ENCODE measurements at regions not wholly inside any gene's neighbourhood (a gene's known extent, or its start where the extent isn't known, plus 50 kb on each side); places are given as distances from the start of the nearest gene placed in this dataset.

- H3K4me3 ChIP-seq (ENCODE audit: low read depth, poor library complexity, severe bottlenecking), result no peak overlapping the region
- WGBS, 2 donors, result 64 to 65% methylated on average over 6 of the region's 6 CpGs
- no peak for DNase-seq (ENCODE audit: low spot score in 2 of 2)
- no peak for TF ChIP-seq POLR2A (IDR thresholded peaks at IDR 0.05)
- TF ChIP-seq, protein P1, sequence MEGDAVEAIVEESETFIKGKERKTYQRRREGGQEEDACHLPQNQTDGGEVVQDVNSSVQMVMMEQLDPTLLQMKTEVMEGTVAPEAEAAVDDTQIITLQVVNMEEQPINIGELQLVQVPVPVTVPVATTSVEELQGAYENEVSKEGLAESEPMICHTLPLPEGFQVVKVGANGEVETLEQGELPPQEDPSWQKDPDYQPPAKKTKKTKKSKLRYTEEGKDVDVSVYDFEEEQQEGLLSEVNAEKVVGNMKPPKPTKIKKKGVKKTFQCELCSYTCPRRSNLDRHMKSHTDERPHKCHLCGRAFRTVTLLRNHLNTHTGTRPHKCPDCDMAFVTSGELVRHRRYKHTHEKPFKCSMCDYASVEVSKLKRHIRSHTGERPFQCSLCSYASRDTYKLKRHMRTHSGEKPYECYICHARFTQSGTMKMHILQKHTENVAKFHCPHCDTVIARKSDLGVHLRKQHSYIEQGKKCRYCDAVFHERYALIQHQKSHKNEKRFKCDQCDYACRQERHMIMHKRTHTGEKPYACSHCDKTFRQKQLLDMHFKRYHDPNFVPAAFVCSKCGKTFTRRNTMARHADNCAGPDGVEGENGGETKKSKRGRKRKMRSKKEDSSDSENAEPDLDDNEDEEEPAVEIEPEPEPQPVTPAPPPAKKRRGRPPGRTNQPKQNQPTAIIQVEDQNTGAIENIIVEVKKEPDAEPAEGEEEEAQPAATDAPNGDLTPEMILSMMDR (IDR thresholded peaks at IDR 0.05), result no peak
- intact Hi-C loops (cut with DNase I; ENCODE audit: low total_unique reads), result no loop called here
These were observed 60.2 kb upstream of the VPREB1 start for GRCh38 chr22:22184277-22184807.

- no peak for DNase-seq (ENCODE audit: low spot score in 2 of 2)
- TF ChIP-seq, protein P1 (IDR thresholded peaks at IDR 0.05), result no peak
- no peak for TF ChIP-seq POLR2A (IDR thresholded peaks at IDR 0.05)
- no peak overlapping the region for H3K4me3 ChIP-seq (ENCODE audit: low read depth, poor library complexity, severe bottlenecking)
- intact Hi-C loops (cut with DNase I; ENCODE audit: low total_unique reads), result no loop called here
These were observed 61.7 kb upstream of the VPREB1 start for GRCh38 chr22:22182990-22183264.

DNA sequence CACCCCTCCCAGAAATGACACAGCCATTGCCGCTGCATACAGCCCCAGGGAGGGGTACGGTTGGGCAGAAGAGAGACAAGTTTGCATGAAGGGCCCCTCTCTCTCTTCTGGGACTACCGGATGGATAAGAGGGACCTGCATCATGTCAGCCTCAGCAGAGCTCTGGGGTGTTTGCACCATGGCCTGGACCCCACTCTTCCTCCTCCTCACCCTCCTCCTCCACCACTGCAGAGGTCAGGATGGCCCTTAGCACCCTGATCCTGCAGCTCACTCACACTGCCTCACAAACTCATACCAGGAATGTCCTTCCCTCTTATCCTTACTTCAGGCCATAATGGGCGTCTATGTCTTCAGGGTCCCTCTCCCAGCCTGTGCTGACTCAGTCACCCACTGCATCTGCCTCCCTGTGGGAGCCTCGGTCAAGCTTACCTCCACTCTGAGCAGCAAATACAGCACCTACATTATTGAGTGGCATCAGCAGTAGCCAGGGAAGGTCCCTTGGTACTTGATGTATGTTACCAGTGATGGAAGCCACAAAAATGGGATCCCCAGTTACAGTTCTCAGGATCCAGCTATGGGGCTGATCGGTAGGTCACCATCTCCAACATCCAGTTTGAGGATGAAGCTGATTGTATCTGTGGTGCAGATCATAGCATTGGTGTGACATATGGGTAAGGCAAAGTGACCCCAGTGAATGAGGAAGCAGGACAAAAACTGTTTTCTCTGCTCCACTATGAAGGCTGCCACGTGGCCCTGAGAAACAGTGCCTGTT lies 62.2 kb upstream of the VPREB1 start:
- no peak for TF ChIP-seq POLR2A (IDR thresholded peaks at IDR 0.05)
- TF ChIP-seq, protein P1 (IDR thresholded peaks at IDR 0.05), result no peak
- intact Hi-C loops (cut with DNase I; ENCODE audit: low total_unique reads), result no loop called here
- no peak for DNase-seq (ENCODE audit: low spot score in 2 of 2)
- WGBS, 2 donors, result 78 to 81% methylated on average over 7 of the region's 7 CpGs
- no peak overlapping the region for H3K4me3 ChIP-seq (ENCODE audit: low read depth, poor library complexity, severe bottlenecking)

- intact Hi-C loops (cut with DNase I; ENCODE audit: low total_unique reads), result no loop called here
- WGBS, 2 donors, result 81 to 83% methylated on average over 3 of the region's 3 CpGs
- TF ChIP-seq, protein P1 (IDR thresholded peaks at IDR 0.05), result no peak
- no peak for TF ChIP-seq POLR2A (IDR thresholded peaks at IDR 0.05)
- no peak overlapping the region for H3K4me3 ChIP-seq (ENCODE audit: low read depth, poor library complexity, severe bottlenecking)
- no peak for DNase-seq (ENCODE audit: low spot score in 2 of 2)
These were observed 63.2 kb upstream of the VPREB1 start for GRCh38 chr22:22181341-22181850.

DNA sequence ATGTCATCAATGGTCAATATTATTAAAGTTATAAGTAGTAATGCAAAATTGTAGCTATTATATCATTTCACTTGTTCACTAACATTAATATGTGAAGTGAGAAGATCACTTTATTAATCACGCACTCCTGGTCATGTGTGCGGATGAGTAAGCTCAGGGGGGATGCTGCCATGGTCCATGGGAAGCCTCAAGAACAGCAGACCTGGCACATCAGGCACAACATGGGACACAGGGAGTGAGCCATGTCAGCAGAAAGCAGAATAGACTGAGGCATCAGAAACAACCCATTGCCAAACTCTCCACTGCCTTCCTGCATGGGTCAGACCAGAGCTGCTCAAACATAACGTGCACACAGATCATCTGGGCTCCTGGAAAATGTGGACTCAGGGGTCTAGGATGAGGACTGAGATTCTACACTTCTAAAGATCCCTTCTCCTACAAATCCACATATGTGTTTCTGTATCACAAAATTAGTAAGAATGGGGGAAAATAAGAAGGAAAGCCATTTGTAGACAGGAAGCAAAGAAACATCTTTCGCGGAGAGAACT lies 63.8 kb upstream of the VPREB1 start:
- no peak for DNase-seq (ENCODE audit: low spot score in 2 of 2)
- 73 to 79% methylated on average over 5 of the region's 5 CpGs for WGBS, 2 donors
- intact Hi-C loops (cut with DNase I; ENCODE audit: low total_unique reads), result no loop called here

More for the DNA sequence above, 63.8 kb upstream of the VPREB1 start:
- no peak for TF ChIP-seq POLR2A (IDR thresholded peaks at IDR 0.05)
- TF ChIP-seq, protein P1 (IDR thresholded peaks at IDR 0.05), result no peak
- H3K4me3 ChIP-seq (ENCODE audit: low read depth, poor library complexity, severe bottlenecking), result no peak overlapping the region

All from lower leg skin (tissue), 4 donors.